SK-N-SH (cell line): ENCODE measurements at regions not wholly inside any gene's neighbourhood (a gene's known extent, or its start where the extent isn't known, plus 50 kb on each side); places are given as distances from the start of the nearest gene placed in this dataset.

Source experiments
- CTCF ChIA-PET: fragments of 300-600, 350-600 bp; formaldehyde crosslinking; extraction: SDS; loops from one replicate; lab custom pipeline; 2021; lab: Yijun Ruan, JAX
- POLR2A ChIA-PET: fragments of 350-600 bp; sonication (Branson Sonifier 250); formaldehyde crosslinking; extraction: SDS; loops from one replicate; lab custom pipeline; 2020; ENCODE audit warnings: antibody characterized with exemption, inconsistent platforms; lab: Yijun Ruan, JAX
- DNase-seq: peaks from one replicate; pipeline ENCODE4 v3.0.0; 2012
- H2AFZ ChIP-seq: fragments of 200-600 bp; sonication (generic); 2 replicates; pipeline ENCODE4 v1.8.1; 2016; ENCODE audit warnings: antibody characterized with exemption, mild to moderate bottlenecking, low read depth
- H3F3A ChIP-seq: fragments of 200-600 bp; sonication (generic); replicated peaks from 2 replicates; pipeline ENCODE3; 2016; ENCODE audit warnings: antibody characterized with exemption, mild to moderate bottlenecking; ENCODE audit not compliant: insufficient read depth
- H3K27ac ChIP-seq, 2 experiments: fragments of 200-500 bp in 1 of 2; fragments of 200-600 bp in 1 of 2; sonication (Bioruptor generic) in 1 of 2; sonication (generic), shearing (Covaris generic) in 1 of 2; 2 replicates each; pipeline versions ENCODE4 v1.5.1 to v1.6.1; 2014 to 2016; ENCODE audit warnings: low read depth in 2 of 2, inconsistent platforms in 1 of 2, low read length in 1 of 2, mild to moderate bottlenecking in 1 of 2, mixed read lengths in 1 of 2
- H3K27me3 ChIP-seq: fragments of 200-600 bp; sonication (generic), shearing (Covaris generic); 2 replicates; pipeline ENCODE4 v1.6.1; 2016; ENCODE audit warnings: mixed run types; ENCODE audit not compliant: insufficient read depth
- H3K36me3 ChIP-seq, 2 experiments: fragments of 200-500 bp in 1 of 2; fragments of 200-600 bp in 1 of 2; sonication (Bioruptor generic) in 1 of 2; sonication (generic) in 1 of 2; replicated peaks in 1 of 2; 2 replicates each; pipeline versions ENCODE3 to v1.5.1; 2014 to 2016; ENCODE audit warnings: low read length in 1 of 2, mild to moderate bottlenecking in 1 of 2; ENCODE audit not compliant: insufficient read depth in 2 of 2, control insufficient read depth in 1 of 2
- H3K4me1 ChIP-seq, 2 experiments: fragments of 200-500 bp in 1 of 2; fragments of 200-600 bp in 1 of 2; sonication (Bioruptor generic) in 1 of 2; sonication (generic), shearing (Covaris generic) in 1 of 2; 2 replicates each; pipeline versions ENCODE4 v1.5.1 to v1.6.1; 2014 to 2016; ENCODE audit warnings: low read depth in 1 of 2, low read length in 1 of 2, mixed run types in 1 of 2; ENCODE audit not compliant: insufficient read depth in 2 of 2, control insufficient read depth in 1 of 2
- H3K4me2 ChIP-seq: fragments of 200-600 bp; sonication (generic), shearing (Covaris generic); 2 replicates; pipeline ENCODE4 v1.6.1; 2017; ENCODE audit warnings: mixed run types
- H3K4me3 ChIP-seq, 2 experiments: fragments of 200-500 bp in 1 of 2; fragments of 200-600 bp in 1 of 2; sonication (Bioruptor generic) in 1 of 2; sonication (generic), shearing (Covaris generic) in 1 of 2; 2 replicates each; pipeline versions ENCODE4 v1.5.1 to v1.8.1; 2014 to 2016; ENCODE audit warnings: low read depth in 2 of 2, inconsistent platforms in 1 of 2, low read length in 1 of 2, mild to moderate bottlenecking in 1 of 2, mixed read lengths in 1 of 2, moderate library complexity in 1 of 2
- H3K79me2 ChIP-seq: fragments of 200-600 bp; sonication (generic); 2 replicates; pipeline ENCODE4 v1.8.1; 2017; ENCODE audit warnings: mild to moderate bottlenecking; ENCODE audit not compliant: insufficient read depth
- H3K9ac ChIP-seq: fragments of 200-600 bp; sonication (generic); 2 replicates; pipeline ENCODE4 v1.6.1; 2017; ENCODE audit warnings: mixed run types
- H3K9me2 ChIP-seq: fragments of 200-600 bp; sonication (generic); 2 replicates; pipeline ENCODE4 v1.6.1; 2017; ENCODE audit warnings: mixed run types
- H3K9me3 ChIP-seq: fragments of 200-600 bp; sonication (generic); 2 replicates; pipeline ENCODE4 v1.6.1; 2017; ENCODE audit warnings: mixed run types, mild to moderate bottlenecking, moderate library complexity
- H4K20me1 ChIP-seq: fragments of 200-600 bp; sonication (generic); 2 replicates; pipeline ENCODE4 v1.6.1; 2017; ENCODE audit warnings: mild to moderate bottlenecking, mixed run types; ENCODE audit not compliant: insufficient read depth
- ELF1 ChIP-seq: IDR thresholded peaks from 2 replicates; pipeline ENCODE4 v1.4.0; 2012
- EP300 ChIP-seq, 2 experiments: IDR thresholded peaks; 2 replicates each; pipeline versions ENCODE4 v1.4.0 to v1.6.1; 2012; ENCODE audit warnings: borderline replicate concordance in 1 of 2, low read depth in 1 of 2, low read length in 1 of 2
- FOSL2 ChIP-seq: IDR thresholded peaks from 2 replicates; pipeline ENCODE4 v1.4.0; 2012; ENCODE audit warnings: low read depth, mild to moderate bottlenecking, moderate library complexity, borderline replicate concordance
- FOXJ3 ChIP-seq: sonication (generic); formaldehyde crosslinking; IDR thresholded peaks from 2 replicates; pipeline ENCODE4 v1.5.1; 2020; ENCODE audit warnings: mild to moderate bottlenecking, missing genetic modification reagents
- GABPA ChIP-seq: IDR thresholded peaks from 2 replicates; pipeline ENCODE4 v1.4.0; 2012; ENCODE audit warnings: low read depth, mild to moderate bottlenecking
- GATA2 ChIP-seq: sonication (generic); formaldehyde crosslinking; IDR thresholded peaks from 2 replicates; pipeline ENCODE4 v1.5.0; 2020; ENCODE audit warnings: mild to moderate bottlenecking, missing genetic modification reagents
- MXI1 ChIP-seq: IDR thresholded peaks from 2 replicates; pipeline ENCODE4 v1.6.1; 2012; ENCODE audit warnings: mild to moderate bottlenecking, low read depth, low read length, improper control_type of control experiment
- NFIC ChIP-seq: IDR thresholded peaks from 2 replicates; pipeline ENCODE4 v1.4.0; 2012; ENCODE audit warnings: borderline replicate concordance
- NRF1 ChIP-seq: IDR thresholded peaks from 2 replicates; pipeline ENCODE4 v1.6.1; 2012; ENCODE audit warnings: low read depth, mild to moderate bottlenecking, low read length
- RAD21 ChIP-seq: IDR thresholded peaks from 2 replicates; pipeline ENCODE4 v1.6.1; 2012; ENCODE audit warnings: mild to moderate bottlenecking, low read length
- RFX5 ChIP-seq: IDR thresholded peaks from 2 replicates; pipeline ENCODE4 v1.6.1; 2012; ENCODE audit warnings: mild to moderate bottlenecking, improper control_type of control experiment, low read length
- SIN3A ChIP-seq: IDR thresholded peaks from 2 replicates; pipeline ENCODE4 v1.6.1; 2012; ENCODE audit warnings: low read depth, mild to moderate bottlenecking, low read length, moderate library complexity, borderline replicate concordance
- TAF1 ChIP-seq: IDR thresholded peaks from 2 replicates; pipeline ENCODE4 v1.6.1; 2012; ENCODE audit warnings: low read depth, mild to moderate bottlenecking, low read length, moderate library complexity, borderline replicate concordance
- YY1 ChIP-seq: IDR thresholded peaks from 2 replicates; pipeline ENCODE4 v1.4.0; 2012; ENCODE audit warnings: low read depth, mild to moderate bottlenecking
- WGBS: methylation state at CpG from one replicate; pipeline ENCODE4 v1.1.6; 2017; ENCODE audit warnings: low lambda C conversion rate; 5-methylcytosine and 5-hydroxymethylcytosine counted together
- TF ChIP-seq, protein P1 (sequence below): IDR thresholded peaks from 2 replicates; pipeline ENCODE4 v1.4.0; 2012; ENCODE audit warnings: low read depth, borderline replicate concordance
- TF ChIP-seq, protein P2 (sequence below): fragments of 200-600 bp; sonication (generic); IDR thresholded peaks from 2 replicates; pipeline ENCODE4 v1.6.1; 2017; ENCODE audit warnings: antibody characterized with exemption, mild to moderate bottlenecking, moderate library complexity

DNA sequence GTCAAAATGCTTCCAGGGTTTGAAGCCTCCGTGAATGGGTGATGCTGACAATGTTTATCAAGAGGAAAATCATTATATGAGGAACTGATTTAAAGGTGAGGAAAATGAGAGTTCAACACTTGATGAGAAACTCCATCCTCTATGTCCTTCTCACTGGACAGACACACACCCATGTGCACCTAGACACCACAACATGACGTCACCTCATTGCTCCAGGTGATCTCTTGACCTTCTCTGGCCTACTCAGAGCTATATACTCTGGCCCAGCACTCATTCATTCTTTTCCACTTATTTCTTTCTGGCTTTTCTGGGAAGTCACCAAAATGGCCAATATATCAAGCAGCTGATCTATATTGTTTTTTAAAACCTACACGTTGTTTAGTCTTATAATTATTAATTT lies 778.7 kb upstream of the PCDH20 start:
- no peak overlapping the region for H3K4me3 ChIP-seq
- POLR2A ChIA-PET = no interaction called here
- H3K4me1 ChIP-seq = no peaks in the 10 kb centered on the region
- CTCF ChIA-PET = no interaction called here
- H3K9me2 ChIP-seq = no peaks in the 10 kb centered on the region
- no peak overlapping the region for H2AFZ ChIP-seq
- no peaks in the 10 kb centered on the region for H3K9me3 ChIP-seq
- H3K27ac ChIP-seq = no peak overlapping the region
- H3K27me3 ChIP-seq = no peaks in the 10 kb centered on the region
- H3K36me3 ChIP-seq = no peaks in the 10 kb centered on the region
- no peak overlapping the region for H3K4me2 ChIP-seq
- no peaks in the 10 kb centered on the region for H3K79me2 ChIP-seq
- H3F3A ChIP-seq = no peaks in the 10 kb centered on the region
- no peaks in the 10 kb centered on the region for H4K20me1 ChIP-seq
- TF ChIP-seq FOSL2 = no peak
- no peak for TF ChIP-seq RAD21
- TF ChIP-seq NFIC = no peak
- TF ChIP-seq GATA2 (CRISPR knock-in tag) = no peak
- TF ChIP-seq RFX5 = no peak
- WGBS = 46% methylated on average over 3 of the region's 3 CpGs
- no peak overlapping the region for H3K9ac ChIP-seq
- no peak for DNase-seq

DNA sequence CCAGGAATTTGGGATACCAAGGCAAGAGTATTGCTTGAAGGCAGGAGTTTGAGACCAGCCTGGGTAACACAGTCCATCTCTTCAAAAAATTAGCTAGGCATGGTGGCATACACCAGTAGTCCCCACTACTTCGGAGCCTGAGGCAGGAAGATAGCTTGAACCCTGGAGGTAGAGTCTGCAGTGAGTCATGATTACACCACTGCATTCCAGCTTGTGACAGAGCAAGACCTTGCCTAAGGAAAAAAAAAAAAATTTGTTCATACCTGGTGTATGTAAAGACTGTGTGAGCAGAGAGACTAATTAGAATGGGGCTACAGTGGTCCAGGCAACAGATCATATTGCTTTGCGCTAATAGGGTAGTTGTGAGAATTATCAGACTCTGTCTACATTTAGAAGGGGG lies 778.3 kb upstream of the PCDH20 start:
- Histone ChIP-seq H3K4me3 (no peak overlapping the region), H3K4me2 (no peak overlapping the region), H3F3A (no peaks in the 10 kb centered on the region), H3K9ac (no peak overlapping the region), H4K20me1 (no peaks in the 10 kb centered on the region), H3K27ac (no peak overlapping the region), H2AFZ (no peak overlapping the region), H3K36me3 (no peaks in the 10 kb centered on the region), H3K79me2 (no peaks in the 10 kb centered on the region), H3K4me1 (no peaks in the 10 kb centered on the region), H3K27me3 (no peaks in the 10 kb centered on the region), H3K9me2 (no peaks in the 10 kb centered on the region), H3K9me3 (no peaks in the 10 kb centered on the region)
- CTCF ChIA-PET = no interaction called here
- POLR2A ChIA-PET = no interaction called here
- TF ChIP-seq EP300 (IDR thresholded peaks at IDR 0.05; ENCODE audit: borderline replicate concordance in 1 of 2, low read depth in 1 of 2, low read length in 1 of 2) (no peak), SIN3A (no peak), YY1 (no peak), TAF1 (no peak), FOXJ3 (CRISPR knock-in tag) (no peak), NRF1 (no peak), RAD21 (no peak), GATA2 (CRISPR knock-in tag) (no peak), ELF1 (no peak), FOSL2 (no peak), GABPA (no peak), MXI1 (no peak)
- TF ChIP-seq, protein P1, sequence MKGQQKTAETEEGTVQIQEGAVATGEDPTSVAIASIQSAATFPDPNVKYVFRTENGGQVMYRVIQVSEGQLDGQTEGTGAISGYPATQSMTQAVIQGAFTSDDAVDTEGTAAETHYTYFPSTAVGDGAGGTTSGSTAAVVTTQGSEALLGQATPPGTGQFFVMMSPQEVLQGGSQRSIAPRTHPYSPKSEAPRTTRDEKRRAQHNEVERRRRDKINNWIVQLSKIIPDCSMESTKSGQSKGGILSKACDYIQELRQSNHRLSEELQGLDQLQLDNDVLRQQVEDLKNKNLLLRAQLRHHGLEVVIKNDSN = no peak
- TF ChIP-seq, protein P2, sequence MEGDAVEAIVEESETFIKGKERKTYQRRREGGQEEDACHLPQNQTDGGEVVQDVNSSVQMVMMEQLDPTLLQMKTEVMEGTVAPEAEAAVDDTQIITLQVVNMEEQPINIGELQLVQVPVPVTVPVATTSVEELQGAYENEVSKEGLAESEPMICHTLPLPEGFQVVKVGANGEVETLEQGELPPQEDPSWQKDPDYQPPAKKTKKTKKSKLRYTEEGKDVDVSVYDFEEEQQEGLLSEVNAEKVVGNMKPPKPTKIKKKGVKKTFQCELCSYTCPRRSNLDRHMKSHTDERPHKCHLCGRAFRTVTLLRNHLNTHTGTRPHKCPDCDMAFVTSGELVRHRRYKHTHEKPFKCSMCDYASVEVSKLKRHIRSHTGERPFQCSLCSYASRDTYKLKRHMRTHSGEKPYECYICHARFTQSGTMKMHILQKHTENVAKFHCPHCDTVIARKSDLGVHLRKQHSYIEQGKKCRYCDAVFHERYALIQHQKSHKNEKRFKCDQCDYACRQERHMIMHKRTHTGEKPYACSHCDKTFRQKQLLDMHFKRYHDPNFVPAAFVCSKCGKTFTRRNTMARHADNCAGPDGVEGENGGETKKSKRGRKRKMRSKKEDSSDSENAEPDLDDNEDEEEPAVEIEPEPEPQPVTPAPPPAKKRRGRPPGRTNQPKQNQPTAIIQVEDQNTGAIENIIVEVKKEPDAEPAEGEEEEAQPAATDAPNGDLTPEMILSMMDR = no peak
- DNase-seq = no peak
- WGBS = 92% methylated on average over 1 of the region's 2 CpGs
